ENCODE measurements at regions not wholly inside any gene's neighbourhood (a gene's known extent, or its start where the extent isn't known, plus 50 kb on each side); places are given as distances from the start of the nearest gene placed in this dataset.

DNA sequence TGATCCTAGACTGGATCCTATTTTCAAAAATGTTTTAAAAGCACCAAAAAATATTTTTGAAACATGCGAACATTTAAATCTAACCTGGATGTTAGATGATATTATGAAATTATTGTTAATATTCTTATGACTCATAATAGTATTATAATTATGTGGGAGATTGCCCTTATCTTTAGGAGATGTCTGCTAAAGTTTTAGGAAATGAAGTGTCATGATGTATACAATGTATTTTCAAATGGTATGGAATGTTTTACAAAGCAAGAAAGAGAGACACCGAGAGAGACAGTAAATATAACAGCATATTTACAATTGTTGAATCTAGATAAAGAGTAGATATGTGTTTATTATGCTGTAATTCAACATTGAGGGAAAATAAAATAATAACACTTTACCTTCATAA, 455.9 kb downstream of the ACTL7B start:
- no peak for TF ChIP-seq ZNF253 (CRISPR knock-in tag; IDR thresholded peaks at IDR 0.05; ENCODE audit: borderline replicate concordance)
- no peak for TF ChIP-seq NR3C1 (CRISPR knock-in tag; IDR thresholded peaks at IDR 0.05)
- no peak for TF ChIP-seq TBP (CRISPR knock-in tag; IDR thresholded peaks at IDR 0.05)
- TF ChIP-seq, protein P1, sequence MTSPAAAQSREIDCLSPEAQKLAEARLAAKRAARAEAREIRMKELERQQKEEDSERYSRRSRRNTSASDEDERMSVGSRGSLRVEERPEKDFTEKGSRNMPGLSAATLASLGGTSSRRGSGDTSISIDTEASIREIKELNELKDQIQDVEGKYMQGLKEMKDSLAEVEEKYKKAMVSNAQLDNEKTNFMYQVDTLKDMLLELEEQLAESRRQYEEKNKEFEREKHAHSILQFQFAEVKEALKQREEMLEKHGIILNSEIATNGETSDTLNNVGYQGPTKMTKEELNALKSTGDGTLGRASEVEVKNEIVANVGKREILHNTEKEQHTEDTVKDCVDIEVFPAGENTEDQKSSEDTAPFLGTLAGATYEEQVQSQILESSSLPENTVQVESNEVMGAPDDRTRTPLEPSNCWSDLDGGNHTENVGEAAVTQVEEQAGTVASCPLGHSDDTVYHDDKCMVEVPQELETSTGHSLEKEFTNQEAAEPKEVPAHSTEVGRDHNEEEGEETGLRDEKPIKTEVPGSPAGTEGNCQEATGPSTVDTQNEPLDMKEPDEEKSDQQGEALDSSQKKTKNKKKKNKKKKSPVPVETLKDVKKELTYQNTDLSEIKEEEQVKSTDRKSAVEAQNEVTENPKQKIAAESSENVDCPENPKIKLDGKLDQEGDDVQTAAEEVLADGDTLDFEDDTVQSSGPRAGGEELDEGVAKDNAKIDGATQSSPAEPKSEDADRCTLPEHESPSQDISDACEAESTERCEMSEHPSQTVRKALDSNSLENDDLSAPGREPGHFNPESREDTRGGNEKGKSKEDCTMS (CRISPR knock-in tag; conservative IDR thresholded peaks at IDR 0.05) = no peak
- no peak for TF ChIP-seq PHF21A (CRISPR knock-in tag; IDR thresholded peaks at IDR 0.05)
- no peak for TF ChIP-seq ZBTB1 (CRISPR knock-in tag; IDR thresholded peaks at IDR 0.05; ENCODE audit: borderline replicate concordance)
- no peak for TF ChIP-seq MTA1 (CRISPR knock-in tag; IDR thresholded peaks at IDR 0.05; ENCODE audit: borderline replicate concordance)
- TF ChIP-seq, protein P2, sequence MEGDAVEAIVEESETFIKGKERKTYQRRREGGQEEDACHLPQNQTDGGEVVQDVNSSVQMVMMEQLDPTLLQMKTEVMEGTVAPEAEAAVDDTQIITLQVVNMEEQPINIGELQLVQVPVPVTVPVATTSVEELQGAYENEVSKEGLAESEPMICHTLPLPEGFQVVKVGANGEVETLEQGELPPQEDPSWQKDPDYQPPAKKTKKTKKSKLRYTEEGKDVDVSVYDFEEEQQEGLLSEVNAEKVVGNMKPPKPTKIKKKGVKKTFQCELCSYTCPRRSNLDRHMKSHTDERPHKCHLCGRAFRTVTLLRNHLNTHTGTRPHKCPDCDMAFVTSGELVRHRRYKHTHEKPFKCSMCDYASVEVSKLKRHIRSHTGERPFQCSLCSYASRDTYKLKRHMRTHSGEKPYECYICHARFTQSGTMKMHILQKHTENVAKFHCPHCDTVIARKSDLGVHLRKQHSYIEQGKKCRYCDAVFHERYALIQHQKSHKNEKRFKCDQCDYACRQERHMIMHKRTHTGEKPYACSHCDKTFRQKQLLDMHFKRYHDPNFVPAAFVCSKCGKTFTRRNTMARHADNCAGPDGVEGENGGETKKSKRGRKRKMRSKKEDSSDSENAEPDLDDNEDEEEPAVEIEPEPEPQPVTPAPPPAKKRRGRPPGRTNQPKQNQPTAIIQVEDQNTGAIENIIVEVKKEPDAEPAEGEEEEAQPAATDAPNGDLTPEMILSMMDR (CRISPR knock-in tag; IDR thresholded peaks at IDR 0.05) = no peak
- TF ChIP-seq EZH2 (conservative IDR thresholded peaks at IDR 0.05; ENCODE audit: low read depth, low read length) = no peak
- no peak for TF ChIP-seq MAFK (conservative IDR thresholded peaks at IDR 0.05 in 1 of 2, IDR thresholded peaks at IDR 0.05 in 1 of 2; ENCODE audit: low read length in 2 of 2)
- no peak for TF ChIP-seq POLR2AphosphoS2 (IDR thresholded peaks at IDR 0.05; ENCODE audit: low read depth, low read length)
- TF ChIP-seq KDM1A (CRISPR knock-in tag; IDR thresholded peaks at IDR 0.05) = no peak

All from HepG2 (cell line).